Right lobe of liver (tissue), 4 donors: ENCODE measurements at regions not wholly inside any gene's neighbourhood (a gene's known extent, or its start where the extent isn't known, plus 50 kb on each side); places are given as distances from the start of the nearest gene placed in this dataset.

Experiments used
- CTCF ChIP-seq, 4 donors: fragments of 200-600 bp in 3 of 4; fragments of 450-650 bp in 1 of 4; IDR thresholded peaks; one replicate each; pipeline versions ENCODE4 v1.5.1 to v1.8.0; 2016 to 2022; ENCODE audit warnings: antibody characterized with exemption in 4 of 4, mild to moderate bottlenecking in 2 of 4
- POLR2A ChIP-seq: fragments of 450-650 bp; IDR thresholded peaks from one replicate; pipeline ENCODE4 v1.6.1; 2017; ENCODE audit warnings: antibody characterized with exemption, mild to moderate bottlenecking
- donor health status: DM: no; HTN: no; CAD: no.
- donor health status: DM: no; HTN: no; CAD: no.
- donor health status: DM: no; HTN: yes; CAD: no.

GRCh38 chr1:30579580-30579979 is 143.8 kb downstream of the MATN1 start:
- TF ChIP-seq CTCF (IDR thresholded peaks at IDR 0.05) (no peak), POLR2A (no peak)
